K562 (cell line): ENCODE measurements at regions not wholly inside any gene's neighbourhood (a gene's known extent, or its start where the extent isn't known, plus 50 kb on each side); places are given as distances from the start of the nearest gene placed in this dataset.

ENCODE experiments used
- ATAC-seq: fragments of 200-7000 bp; cut with Tn5 transposase; 3 replicates; pipeline ENCODE4 v1.9.1; 2020; ENCODE audit warnings: moderate library complexity
- BruUV-seq: library from RNA; stranded (reverse); fragments of 400-500 nt; replicated peaks from 2 replicates; lab custom pipeline; 2021; lab: Mats Ljungman, UMichigan
- CTCF ChIA-PET: fragments of 300-600 bp; formaldehyde crosslinking; extraction: SDS; loops from one replicate; lab custom pipeline; 2021; ENCODE audit warnings: low intra/inter-chr PET ratio; lab: Yijun Ruan, JAX
- POLR2A ChIA-PET: fragments of 300-600, 350-650 bp; sonication (Branson Sonifier 250); formaldehyde crosslinking; extraction: SDS; loops from one replicate; lab custom pipeline; 2021; ENCODE audit warnings: antibody characterized with exemption, inconsistent platforms; lab: Yijun Ruan, JAX
- DNase-seq, 4 experiments: peaks; one replicate each; pipeline versions ENCODE4 v3.0.0 to v3.0.0-alpha.2; 2011 to 2018; ENCODE audit warnings: low spot score in 3 of 4, mixed read lengths in 3 of 4; ENCODE audit errors: extremely low read depth in 1 of 4
- FAIRE-seq: peaks from 2 replicates; lab custom pipeline; 2011; peaks lifted over from hg19 to GRCh38; lab: Jason Lieb, UNC
- H2AFZ ChIP-seq: 2 replicates; pipeline ENCODE4 v1.6.0; 2011; ENCODE audit warnings: low read depth, low read length, control low read depth, inconsistent platforms
- H3K27ac ChIP-seq: fragments of 200-600 bp; 3 replicates; pipeline ENCODE4 v1.8.0; 2011; ENCODE audit warnings: low read depth, mild to moderate bottlenecking, control low read depth, inconsistent platforms, low read length, moderate library complexity, mixed read lengths; ENCODE audit errors: extremely low read depth
- H3K27me3 ChIP-seq, 2 experiments: fragments of 300-600 bp in 1 of 2; 2 replicates in 1 of 2; 3 replicates in 1 of 2; pipeline versions ENCODE4 v1.6.0 to v1.8.0; 2011; ENCODE audit warnings: inconsistent platforms in 2 of 2, low read length in 2 of 2, mild to moderate bottlenecking in 1 of 2, mixed read lengths in 1 of 2, moderate library complexity in 1 of 2; ENCODE audit not compliant: control insufficient read depth in 2 of 2, insufficient read depth in 2 of 2
- H3K36me3 ChIP-seq: fragments of 300-600 bp; 3 replicates; pipeline ENCODE4 v1.8.0; 2011; ENCODE audit warnings: mild to moderate bottlenecking, low read length, inconsistent platforms; ENCODE audit not compliant: control insufficient read depth, insufficient read depth
- H3K4me1 ChIP-seq, 2 experiments: fragments of 200-600 bp in 1 of 2; replicated peaks in 1 of 2; 2 replicates in 1 of 2; 3 replicates in 1 of 2; pipeline versions ENCODE4 v1.5.1 to v1.8.0; 2011; ENCODE audit warnings: inconsistent platforms in 2 of 2, low read length in 2 of 2, mild to moderate bottlenecking in 1 of 2, mixed read lengths in 1 of 2, moderate library complexity in 1 of 2; ENCODE audit not compliant: control insufficient read depth in 2 of 2, insufficient read depth in 2 of 2
- H3K4me2 ChIP-seq: 2 replicates; pipeline ENCODE4 v1.6.1; 2011; ENCODE audit warnings: low read length, control low read depth, inconsistent platforms, mixed read lengths; ENCODE audit not compliant: insufficient read depth
- H3K4me3 ChIP-seq: fragments of 200-600 bp; sonication (generic), shearing (Covaris generic); 2 replicates; pipeline ENCODE4 v1.5.1; 2016; ENCODE audit warnings: control low read depth, inconsistent platforms
- H3K79me2 ChIP-seq: fragments of 200-600 bp; 3 replicates; pipeline ENCODE4 v1.8.0; 2011; ENCODE audit warnings: low read length, inconsistent platforms; ENCODE audit not compliant: control insufficient read depth, insufficient read depth
- H3K9ac ChIP-seq, 2 experiments: 2 replicates each; pipeline versions ENCODE4 v1.6.0 to v1.6.1; 2011; ENCODE audit warnings: low read depth in 2 of 2, low read length in 2 of 2, control low read depth in 1 of 2, inconsistent platforms in 1 of 2, mild to moderate bottlenecking in 1 of 2, mixed read lengths in 1 of 2; ENCODE audit not compliant: insufficient read depth in 1 of 2
- H3K9me1 ChIP-seq: one replicate; pipeline ENCODE4 v1.6.0; 2011; ENCODE audit warnings: inconsistent platforms, mild to moderate bottlenecking, low read length, moderate library complexity; ENCODE audit not compliant: control insufficient read depth, insufficient read depth
- H3K9me3 ChIP-seq: replicated peaks from 2 replicates; pipeline ENCODE4 v1.5.1; 2011; ENCODE audit warnings: low read depth, low read length, inconsistent platforms; ENCODE audit not compliant: control insufficient read depth, insufficient read depth
- H4K20me1 ChIP-seq: replicated peaks from 2 replicates; pipeline ENCODE4 v1.6.1; 2011; ENCODE audit warnings: low read length, inconsistent platforms, mixed read lengths; ENCODE audit not compliant: control insufficient read depth, insufficient read depth
- GABPB1 ChIP-seq: sonication (generic); formaldehyde crosslinking; IDR thresholded peaks from 2 replicates; pipeline ENCODE4 v1.8.0; 2022; ENCODE audit warnings: mild to moderate bottlenecking, missing genetic modification reagents
- XRCC5 ChIP-seq: fragments of 200-400 bp; formaldehyde crosslinking; IDR thresholded peaks from 2 replicates; pipeline ENCODE4 v1.6.1; 2017; ENCODE audit warnings: low read depth, mild to moderate bottlenecking, low read length
- WGBS: fragments of 100-300 bp; shearing (Covaris generic); methylation state at CpG from one replicate; pipeline ENCODE4 v1.1.6; 2016; ENCODE audit warnings: low coverage, mixed read lengths; ENCODE audit not compliant: insufficient coverage; ENCODE audit errors: missing lambda C conversion rate; 5-methylcytosine and 5-hydroxymethylcytosine counted together
- in situ Hi-C: fragments of 300-500 bp; cut with MboI; formaldehyde crosslinking; loops from 4 replicates; pipeline ENCODE4 v1.15.0; 2018; ENCODE audit warnings: inconsistent platforms, mixed read lengths
- intact Hi-C: fragments of 100-400 bp; cut with micrococcal nuclease; formaldehyde crosslinking; loops from 2 replicates; pipeline ENCODE4 v1.14.2; 2022
- TF ChIP-seq, protein P1 (sequence below): fragments of 450-650 bp; IDR thresholded peaks from 2 replicates; pipeline ENCODE4 v1.6.1; 2016; ENCODE audit warnings: borderline replicate concordance
- TF ChIP-seq, protein P2 (sequence below): sonication (generic); formaldehyde crosslinking; IDR thresholded peaks from 2 replicates; pipeline ENCODE4 v1.8.0; 2022; ENCODE audit warnings: mild to moderate bottlenecking, missing genetic modification reagents
- TF ChIP-seq, protein P3 (sequence below): fragments of 450-650 bp; formaldehyde crosslinking; IDR thresholded peaks from 2 replicates; pipeline ENCODE4 v1.4.0; 2022; ENCODE audit warnings: missing genetic modification characterization
- TF ChIP-seq, protein P4 (sequence below): fragments of 150-350 bp; conservative IDR thresholded peaks from 2 replicates; pipeline ENCODE4 v1.6.1; 2014; ENCODE audit warnings: low read length

DNA sequence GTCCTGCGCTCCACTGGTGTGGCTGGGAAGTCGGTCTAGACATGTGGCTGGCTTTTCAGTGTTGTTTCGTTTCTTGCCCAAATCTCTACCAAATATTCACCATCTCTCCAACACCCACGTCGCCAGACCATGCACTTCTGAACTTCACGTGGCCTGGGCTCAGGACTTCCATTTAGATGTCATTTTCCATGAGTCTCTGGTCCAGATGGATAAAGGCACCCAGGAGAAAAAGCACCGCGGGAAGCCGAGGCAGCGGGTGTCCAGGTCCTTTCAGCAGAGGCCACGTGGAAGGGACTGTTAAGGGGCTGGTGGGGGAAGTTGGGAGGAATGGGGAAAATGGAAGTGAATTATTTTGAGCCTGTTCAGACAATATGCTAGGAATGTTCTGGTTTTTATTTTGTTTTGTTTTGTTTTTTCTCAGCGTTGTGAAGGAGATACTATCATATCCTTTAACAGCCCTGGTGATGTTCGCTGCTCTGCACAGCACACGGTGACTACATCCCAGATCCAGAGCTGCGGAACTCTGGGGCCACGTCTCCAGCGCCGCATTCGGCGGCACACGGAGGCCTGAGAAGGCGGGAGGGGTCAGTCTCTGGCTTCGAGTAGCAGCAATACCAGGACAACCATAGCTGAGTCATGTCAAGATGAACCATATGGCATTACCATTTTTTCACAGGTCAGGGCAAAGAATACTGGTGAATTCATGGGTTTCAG lies 230.3 kb downstream of the THBS2 start:
- H3K9me3 ChIP-seq, result no peaks in the 10 kb centered on the region; the same call in 1 of the 2 replicates
- no TSS peak for BruUV-seq
- no peaks in the 10 kb centered on the region for H3K27me3 ChIP-seq
- no peak overlapping the region for H3K27ac ChIP-seq
- ATAC-seq, result no peak
- no peak for FAIRE-seq
- no peak overlapping the region for H3K4me2 ChIP-seq
- H4K20me1 ChIP-seq, result no peaks in the 10 kb centered on the region
- in situ Hi-C loops (no loop called here), intact Hi-C loops (no loop called here)
- no peaks in the 10 kb centered on the region for H3K4me1 ChIP-seq
- TF ChIP-seq, protein P1, sequence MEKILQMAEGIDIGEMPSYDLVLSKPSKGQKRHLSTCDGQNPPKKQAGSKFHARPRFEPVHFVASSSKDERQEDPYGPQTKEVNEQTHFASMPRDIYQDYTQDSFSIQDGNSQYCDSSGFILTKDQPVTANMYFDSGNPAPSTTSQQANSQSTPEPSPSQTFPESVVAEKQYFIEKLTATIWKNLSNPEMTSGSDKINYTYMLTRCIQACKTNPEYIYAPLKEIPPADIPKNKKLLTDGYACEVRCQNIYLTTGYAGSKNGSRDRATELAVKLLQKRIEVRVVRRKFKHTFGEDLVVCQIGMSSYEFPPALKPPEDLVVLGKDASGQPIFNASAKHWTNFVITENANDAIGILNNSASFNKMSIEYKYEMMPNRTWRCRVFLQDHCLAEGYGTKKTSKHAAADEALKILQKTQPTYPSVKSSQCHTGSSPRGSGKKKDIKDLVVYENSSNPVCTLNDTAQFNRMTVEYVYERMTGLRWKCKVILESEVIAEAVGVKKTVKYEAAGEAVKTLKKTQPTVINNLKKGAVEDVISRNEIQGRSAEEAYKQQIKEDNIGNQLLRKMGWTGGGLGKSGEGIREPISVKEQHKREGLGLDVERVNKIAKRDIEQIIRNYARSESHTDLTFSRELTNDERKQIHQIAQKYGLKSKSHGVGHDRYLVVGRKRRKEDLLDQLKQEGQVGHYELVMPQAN, result no peak
- DNase-seq, result no peak
- no peaks in the 10 kb centered on the region for H3K79me2 ChIP-seq
- H2AFZ ChIP-seq, result no peak overlapping the region
- no peaks in the 10 kb centered on the region for H3K9me1 ChIP-seq
- CTCF ChIA-PET, result no interaction called here
- 7% methylated on average over 23 of the region's 23 CpGs for WGBS
- POLR2A ChIA-PET, result no interaction called here
- no peaks in the 10 kb centered on the region for H3K36me3 ChIP-seq
- H3K9ac ChIP-seq, result no peak overlapping the region
- H3K4me3 ChIP-seq, result no peak overlapping the region

DNA sequence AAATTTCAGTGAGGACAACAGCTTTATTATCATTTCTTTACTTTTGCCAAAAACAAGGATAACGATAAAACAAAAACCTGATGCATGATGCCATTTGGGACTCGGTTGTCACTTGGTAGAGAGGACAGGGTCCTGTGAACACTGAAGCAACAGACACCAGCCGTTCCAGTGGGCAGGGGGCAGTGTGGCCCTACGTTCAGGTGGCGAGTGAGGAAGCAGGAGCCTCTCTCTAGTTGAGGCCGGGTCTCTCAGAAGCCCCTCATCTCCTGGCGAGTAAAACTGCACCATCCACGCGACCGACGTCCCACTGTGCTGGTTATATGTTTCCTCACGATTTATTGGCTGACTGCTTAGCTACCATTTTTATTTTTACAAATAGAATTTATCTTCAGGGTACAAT lies 231.6 kb downstream of the THBS2 start:
- POLR2A ChIA-PET, result no interaction called here
- DNase-seq, result no peak
- TF ChIP-seq XRCC5, result no peak
- TF ChIP-seq, protein P2, sequence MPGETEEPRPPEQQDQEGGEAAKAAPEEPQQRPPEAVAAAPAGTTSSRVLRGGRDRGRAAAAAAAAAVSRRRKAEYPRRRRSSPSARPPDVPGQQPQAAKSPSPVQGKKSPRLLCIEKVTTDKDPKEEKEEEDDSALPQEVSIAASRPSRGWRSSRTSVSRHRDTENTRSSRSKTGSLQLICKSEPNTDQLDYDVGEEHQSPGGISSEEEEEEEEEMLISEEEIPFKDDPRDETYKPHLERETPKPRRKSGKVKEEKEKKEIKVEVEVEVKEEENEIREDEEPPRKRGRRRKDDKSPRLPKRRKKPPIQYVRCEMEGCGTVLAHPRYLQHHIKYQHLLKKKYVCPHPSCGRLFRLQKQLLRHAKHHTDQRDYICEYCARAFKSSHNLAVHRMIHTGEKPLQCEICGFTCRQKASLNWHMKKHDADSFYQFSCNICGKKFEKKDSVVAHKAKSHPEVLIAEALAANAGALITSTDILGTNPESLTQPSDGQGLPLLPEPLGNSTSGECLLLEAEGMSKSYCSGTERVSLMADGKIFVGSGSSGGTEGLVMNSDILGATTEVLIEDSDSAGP (CRISPR knock-in tag), result no peak
- TF ChIP-seq, protein P3, sequence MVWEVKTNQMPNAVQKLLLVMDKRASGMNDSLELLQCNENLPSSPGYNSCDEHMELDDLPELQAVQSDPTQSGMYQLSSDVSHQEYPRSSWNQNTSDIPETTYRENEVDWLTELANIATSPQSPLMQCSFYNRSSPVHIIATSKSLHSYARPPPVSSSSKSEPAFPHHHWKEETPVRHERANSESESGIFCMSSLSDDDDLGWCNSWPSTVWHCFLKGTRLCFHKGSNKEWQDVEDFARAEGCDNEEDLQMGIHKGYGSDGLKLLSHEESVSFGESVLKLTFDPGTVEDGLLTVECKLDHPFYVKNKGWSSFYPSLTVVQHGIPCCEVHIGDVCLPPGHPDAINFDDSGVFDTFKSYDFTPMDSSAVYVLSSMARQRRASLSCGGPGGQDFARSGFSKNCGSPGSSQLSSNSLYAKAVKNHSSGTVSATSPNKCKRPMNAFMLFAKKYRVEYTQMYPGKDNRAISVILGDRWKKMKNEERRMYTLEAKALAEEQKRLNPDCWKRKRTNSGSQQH, result no peak
- no peak for TF ChIP-seq GABPB1 (CRISPR knock-in tag)
- TF ChIP-seq, protein P4, sequence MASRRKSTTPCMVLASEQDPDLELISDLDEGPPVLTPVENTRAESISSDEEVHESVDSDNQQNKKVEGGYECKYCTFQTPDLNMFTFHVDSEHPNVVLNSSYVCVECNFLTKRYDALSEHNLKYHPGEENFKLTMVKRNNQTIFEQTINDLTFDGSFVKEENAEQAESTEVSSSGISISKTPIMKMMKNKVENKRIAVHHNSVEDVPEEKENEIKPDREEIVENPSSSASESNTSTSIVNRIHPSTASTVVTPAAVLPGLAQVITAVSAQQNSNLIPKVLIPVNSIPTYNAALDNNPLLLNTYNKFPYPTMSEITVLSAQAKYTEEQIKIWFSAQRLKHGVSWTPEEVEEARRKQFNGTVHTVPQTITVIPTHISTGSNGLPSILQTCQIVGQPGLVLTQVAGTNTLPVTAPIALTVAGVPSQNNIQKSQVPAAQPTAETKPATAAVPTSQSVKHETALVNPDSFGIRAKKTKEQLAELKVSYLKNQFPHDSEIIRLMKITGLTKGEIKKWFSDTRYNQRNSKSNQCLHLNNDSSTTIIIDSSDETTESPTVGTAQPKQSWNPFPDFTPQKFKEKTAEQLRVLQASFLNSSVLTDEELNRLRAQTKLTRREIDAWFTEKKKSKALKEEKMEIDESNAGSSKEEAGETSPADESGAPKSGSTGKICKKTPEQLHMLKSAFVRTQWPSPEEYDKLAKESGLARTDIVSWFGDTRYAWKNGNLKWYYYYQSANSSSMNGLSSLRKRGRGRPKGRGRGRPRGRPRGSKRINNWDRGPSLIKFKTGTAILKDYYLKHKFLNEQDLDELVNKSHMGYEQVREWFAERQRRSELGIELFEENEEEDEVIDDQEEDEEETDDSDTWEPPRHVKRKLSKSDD, result no peak

More for the DNA sequence above, 231.6 kb downstream of the THBS2 start:
- Histone ChIP-seq H3K27me3 (no peaks in the 10 kb centered on the region), H3K9me3 (no peaks in the 10 kb centered on the region; the same call in 1 of the 2 replicates), H3K9ac (no peak overlapping the region), H3K4me2 (no peak overlapping the region), H3K36me3 (no peaks in the 10 kb centered on the region), H3K27ac (no peak overlapping the region), H3K79me2 (no peaks in the 10 kb centered on the region), H3K4me1 (no peaks in the 10 kb centered on the region), H3K9me1 (no peaks in the 10 kb centered on the region), H2AFZ (no peak overlapping the region), H3K4me3 (no peak overlapping the region), H4K20me1 (no peaks in the 10 kb centered on the region)
- ATAC-seq, result no peak
- CTCF ChIA-PET, result no interaction called here
- FAIRE-seq, result no peak
- no TSS peak for BruUV-seq
- intact Hi-C loops, result no loop called here
- in situ Hi-C loops, result no loop called here
- under 1% methylated on average over 12 of the region's 12 CpGs for WGBS
